Neural progenitor cell (in vitro differentiated cells): ENCODE measurements at regions not wholly inside any gene's neighbourhood (a gene's known extent, or its start where the extent isn't known, plus 50 kb on each side); places are given as distances from the start of the nearest gene placed in this dataset.

Source experiments
- CTCF ChIP-seq: fragments of 200-600 bp; sonication (generic); IDR thresholded peaks from 2 replicates; pipeline ENCODE4 v1.5.1; 2017; ENCODE audit warnings: antibody characterized with exemption, mild to moderate bottlenecking
- EZH2 ChIP-seq: fragments of 200-600 bp; sonication (generic); IDR thresholded peaks from 2 replicates; pipeline ENCODE4 v1.6.1; 2017; ENCODE audit warnings: antibody characterized with exemption, mild to moderate bottlenecking, moderate library complexity

- no peak for TF ChIP-seq CTCF
- no peak for TF ChIP-seq EZH2
Observed at GRCh38 chr5:103353581-103353980, 95.0 kb downstream of the MACIR start.
